ENCODE measurements at regions not wholly inside any gene's neighbourhood (a gene's known extent, or its start where the extent isn't known, plus 50 kb on each side); places are given as distances from the start of the nearest gene placed in this dataset.
"Not testable (repeated sequence)": the region's sequence is repeated elsewhere in the genome, so short reads cannot be mapped to it uniquely, and the experiment has no call there.

- H3K36me3 Mint-ChIP-seq (ENCODE audit: low read depth), result no peaks in the 10 kb centered on the region
- no peak overlapping the region for H3K27ac Mint-ChIP-seq
- peaks cover 16% of the 10 kb centered on the region for H3K4me1 Mint-ChIP-seq
- no peak overlapping the region for H3K4me3 Mint-ChIP-seq
- no peaks in the 10 kb centered on the region for H3K9me3 Mint-ChIP-seq
- no peaks in the 10 kb centered on the region for H3K27me3 Mint-ChIP-seq
- ATAC-seq (replicated peaks), result no peak
Observed at GRCh38 chr3:177460047-177460446, 262.8 kb upstream of the TBL1XR1 start.

GRCh38 chr3:177461765-177462164 is 264.5 kb upstream of the TBL1XR1 start:
- H3K4me1 Mint-ChIP-seq, result peaks cover 20% of the 10 kb centered on the region
- no peak overlapping the region for H3K27ac Mint-ChIP-seq
- no peak overlapping the region for H3K4me3 Mint-ChIP-seq
- no peaks in the 10 kb centered on the region for H3K9me3 Mint-ChIP-seq
- ATAC-seq (replicated peaks), result no peak
- no peaks in the 10 kb centered on the region for H3K27me3 Mint-ChIP-seq
- H3K36me3 Mint-ChIP-seq (ENCODE audit: low read depth), result no peaks in the 10 kb centered on the region

GRCh38 chr3:177463341-177463740 is 266.1 kb upstream of the TBL1XR1 start:
- H3K4me3 Mint-ChIP-seq; H3K27ac Mint-ChIP-seq; H3K9me3 Mint-ChIP-seq; H3K27me3 Mint-ChIP-seq; H3K36me3 Mint-ChIP-seq (ENCODE audit: low read depth): not testable (repeated sequence)
- H3K4me1 Mint-ChIP-seq, result peaks cover 20% of the 10 kb centered on the region
- ATAC-seq (replicated peaks), result peak; percentile 56

- H3K4me1 Mint-ChIP-seq, result peaks cover 20% of the 10 kb centered on the region
- no peaks in the 10 kb centered on the region for H3K9me3 Mint-ChIP-seq
- peak; percentile 91 for ATAC-seq (replicated peaks)
- H3K4me3 Mint-ChIP-seq, result peak overlapping the region; percentile 25
- no peaks in the 10 kb centered on the region for H3K27me3 Mint-ChIP-seq
- peak overlapping the region; percentile 47 for H3K27ac Mint-ChIP-seq
- H3K36me3 Mint-ChIP-seq (ENCODE audit: low read depth), result no peaks in the 10 kb centered on the region
Observed at GRCh38 chr3:177463863-177464262, 266.6 kb upstream of the TBL1XR1 start.

- peak; percentile 27 for ATAC-seq (replicated peaks)
- Mint-ChIP-seq H3K4me1 (peaks cover 20% of the 10 kb centered on the region), H3K36me3 (ENCODE audit: low read depth) (no peaks in the 10 kb centered on the region), H3K9me3 (no peaks in the 10 kb centered on the region), H3K27me3 (no peaks in the 10 kb centered on the region), H3K27ac (peak overlapping the region; percentile 47), H3K4me3 (peak overlapping the region; percentile 25)
Observed at GRCh38 chr3:177464392-177465256, 267.3 kb upstream of the TBL1XR1 start.

GRCh38 chr3:177465257-177465642 is 268.0 kb upstream of the TBL1XR1 start:
- Mint-ChIP-seq H3K4me1 (peaks cover 20% of the 10 kb centered on the region), H3K4me3 (no peak overlapping the region)
- ATAC-seq (replicated peaks), result no peak

GRCh38 chr3:177466074-177466473 is 268.8 kb upstream of the TBL1XR1 start:
- ATAC-seq (replicated peaks), result no peak
- H3K27me3 Mint-ChIP-seq, result no peaks in the 10 kb centered on the region
- H3K4me1 Mint-ChIP-seq, result peaks cover 20% of the 10 kb centered on the region
- no peak overlapping the region for H3K27ac Mint-ChIP-seq
- H3K36me3 Mint-ChIP-seq (ENCODE audit: low read depth), result no peaks in the 10 kb centered on the region
- H3K9me3 Mint-ChIP-seq, result no peaks in the 10 kb centered on the region
- no peak overlapping the region for H3K4me3 Mint-ChIP-seq

More at GRCh38 chr3:177465257-177465642, 268.0 kb upstream of the TBL1XR1 start:
- Mint-ChIP-seq H3K27ac (no peak overlapping the region), H3K9me3 (no peaks in the 10 kb centered on the region), H3K27me3 (no peaks in the 10 kb centered on the region), H3K36me3 (ENCODE audit: low read depth) (no peaks in the 10 kb centered on the region)

GRCh38 chr3:177466622-177467021 is 269.3 kb upstream of the TBL1XR1 start:
- not testable (repeated sequence) for H3K9me3 Mint-ChIP-seq; ATAC-seq (replicated peaks); H3K4me3 Mint-ChIP-seq; H3K27me3 Mint-ChIP-seq; H3K36me3 Mint-ChIP-seq (ENCODE audit: low read depth); H3K27ac Mint-ChIP-seq
- peaks cover 20% of the 10 kb centered on the region for H3K4me1 Mint-ChIP-seq

- Mint-ChIP-seq H3K9me3 (no peaks in the 10 kb centered on the region), H3K4me3 (no peak overlapping the region)
- no peak for ATAC-seq (replicated peaks)
Observed at GRCh38 chr3:177467247-177467985, 270.1 kb upstream of the TBL1XR1 start.

GRCh38 chr3:177468331-177468730 is 271.0 kb upstream of the TBL1XR1 start:
- Mint-ChIP-seq H3K36me3 (ENCODE audit: low read depth) (no peaks in the 10 kb centered on the region), H3K9me3 (no peaks in the 10 kb centered on the region), H3K27me3 (no peaks in the 10 kb centered on the region), H3K4me1 (peaks cover 20% of the 10 kb centered on the region), H3K4me3 (no peak overlapping the region), H3K27ac (no peak overlapping the region)
- no peak for ATAC-seq (replicated peaks)

More at GRCh38 chr3:177467247-177467985, 270.1 kb upstream of the TBL1XR1 start:
- peaks cover 20% of the 10 kb centered on the region for H3K4me1 Mint-ChIP-seq
- no peak overlapping the region for H3K27ac Mint-ChIP-seq
- H3K27me3 Mint-ChIP-seq, result no peaks in the 10 kb centered on the region
- H3K36me3 Mint-ChIP-seq (ENCODE audit: low read depth), result no peaks in the 10 kb centered on the region

GRCh38 chr3:177468816-177469215 is 271.5 kb upstream of the TBL1XR1 start:
- no peak overlapping the region for H3K27ac Mint-ChIP-seq
- H3K9me3 Mint-ChIP-seq, result no peaks in the 10 kb centered on the region
- ATAC-seq (replicated peaks), result no peak
- H3K36me3 Mint-ChIP-seq (ENCODE audit: low read depth), result no peaks in the 10 kb centered on the region
- no peaks in the 10 kb centered on the region for H3K27me3 Mint-ChIP-seq
- H3K4me3 Mint-ChIP-seq, result no peak overlapping the region
- peaks cover 15% of the 10 kb centered on the region for H3K4me1 Mint-ChIP-seq

GRCh38 chr3:177469216-177469615 is 271.9 kb upstream of the TBL1XR1 start:
- Mint-ChIP-seq H3K27me3 (no peaks in the 10 kb centered on the region), H3K4me3 (no peak overlapping the region)

GRCh38 chr3:177470197-177470941 is 273.1 kb upstream of the TBL1XR1 start:
- Mint-ChIP-seq H3K4me3 (no peak overlapping the region), H3K27ac (no peak overlapping the region), H3K9me3 (no peaks in the 10 kb centered on the region), H3K27me3 (no peaks in the 10 kb centered on the region), H3K36me3 (ENCODE audit: low read depth) (no peaks in the 10 kb centered on the region), H3K4me1 (peaks cover under 1% of the 10 kb centered on the region)
- ATAC-seq (replicated peaks), result no peak

More at GRCh38 chr3:177469216-177469615, 271.9 kb upstream of the TBL1XR1 start:
- Mint-ChIP-seq H3K27ac (no peak overlapping the region), H3K36me3 (ENCODE audit: low read depth) (no peaks in the 10 kb centered on the region), H3K9me3 (no peaks in the 10 kb centered on the region), H3K4me1 (peaks cover 11% of the 10 kb centered on the region)
- ATAC-seq (replicated peaks), result no peak

- H3K36me3 Mint-ChIP-seq (ENCODE audit: low read depth), result no peaks in the 10 kb centered on the region
- no peaks in the 10 kb centered on the region for H3K27me3 Mint-ChIP-seq
- H3K4me3 Mint-ChIP-seq, result no peak overlapping the region
- no peaks in the 10 kb centered on the region for H3K4me1 Mint-ChIP-seq
- H3K9me3 Mint-ChIP-seq, result no peaks in the 10 kb centered on the region
- H3K27ac Mint-ChIP-seq, result no peak overlapping the region
- ATAC-seq (replicated peaks), result no peak
Observed at GRCh38 chr3:177471733-177472480, 274.6 kb upstream of the TBL1XR1 start.
